ENCODE measurements at regions not wholly inside any gene's neighbourhood (a gene's known extent, or its start where the extent isn't known, plus 50 kb on each side); places are given as distances from the start of the nearest gene placed in this dataset.

GRCh38 chr4:17273047-17273446, 238.8 kb downstream of the QDPR start:
- intact Hi-C loops (cut with micrococcal nuclease): no loop called here
- POLR2A ChIA-PET (ENCODE audit: unreplicated experiment): no interaction called here
- BruUV-seq (replicated peaks): no TSS peak

GRCh38 chr4:17272154-17272553, 239.7 kb downstream of the QDPR start:
- Histone ChIP-seq H3K9me2 (replicated peaks; ENCODE audit: low read length) (no peaks in the 10 kb centered on the region), H3K9me3 (ENCODE audit: low read length) (no peaks in the 10 kb centered on the region), H3K27ac (ENCODE audit: low read length) (no peak overlapping the region), H3K4me1 (ENCODE audit: insufficient read depth, low read length) (no peaks in the 10 kb centered on the region), H3K4me3 (ENCODE audit: low read length) (no peak overlapping the region), H4K20me1 (ENCODE audit: low read length) (no peaks in the 10 kb centered on the region), H3K4me2 (ENCODE audit: low read length) (no peak overlapping the region), H2AFZ (ENCODE audit: low read length) (no peak overlapping the region), H3K79me2 (ENCODE audit: low read length) (no peaks in the 10 kb centered on the region), H3K9ac (ENCODE audit: low read length) (no peak overlapping the region), H3F3A (ENCODE audit: low read length, unreplicated experiment) (no peaks in the 10 kb centered on the region), H3K27me3 (ENCODE audit: low read length) (no peaks in the 10 kb centered on the region), H3K36me3 (ENCODE audit: low read depth, low read length) (no peaks in the 10 kb centered on the region)
- DNase-seq (no peak), ATAC-seq (no peak)
- CTCF ChIA-PET: no interaction called here
- POLR2A ChIA-PET (ENCODE audit: unreplicated experiment): no interaction called here
- intact Hi-C loops (cut with micrococcal nuclease): no loop called here
- no peak for TF ChIP-seq EZH2 (IDR thresholded peaks at IDR 0.05; ENCODE audit: low read length, unreplicated experiment)
- TF ChIP-seq CTCF (conservative IDR thresholded peaks at IDR 0.05; ENCODE audit: low read depth, low read length): no peak
- TF ChIP-seq EZH2phosphoT487 (IDR thresholded peaks at IDR 0.05; ENCODE audit: borderline replicate concordance, low read length): no peak
- no TSS peak for BruUV-seq (replicated peaks)

More at GRCh38 chr4:17273047-17273446, 238.8 kb downstream of the QDPR start:
- Histone ChIP-seq H3K4me3 (ENCODE audit: low read length) (no peak overlapping the region), H3F3A (ENCODE audit: low read length, unreplicated experiment) (no peaks in the 10 kb centered on the region), H2AFZ (ENCODE audit: low read length) (no peak overlapping the region), H3K27me3 (ENCODE audit: low read length) (no peaks in the 10 kb centered on the region), H3K9ac (ENCODE audit: low read length) (no peak overlapping the region), H3K27ac (ENCODE audit: low read length) (no peak overlapping the region), H3K4me1 (ENCODE audit: insufficient read depth, low read length) (no peaks in the 10 kb centered on the region), H3K9me2 (replicated peaks; ENCODE audit: low read length) (no peaks in the 10 kb centered on the region), H3K9me3 (ENCODE audit: low read length) (no peaks in the 10 kb centered on the region), H4K20me1 (ENCODE audit: low read length) (no peaks in the 10 kb centered on the region), H3K79me2 (ENCODE audit: low read length) (no peaks in the 10 kb centered on the region), H3K36me3 (ENCODE audit: low read depth, low read length) (no peaks in the 10 kb centered on the region), H3K4me2 (ENCODE audit: low read length) (no peak overlapping the region)
- CTCF ChIA-PET: no interaction called here
- ATAC-seq (no peak), DNase-seq (no peak)
- TF ChIP-seq CTCF (conservative IDR thresholded peaks at IDR 0.05; ENCODE audit: low read depth, low read length) (no peak), EZH2phosphoT487 (IDR thresholded peaks at IDR 0.05; ENCODE audit: borderline replicate concordance, low read length) (no peak), EZH2 (IDR thresholded peaks at IDR 0.05; ENCODE audit: low read length, unreplicated experiment) (no peak)

GRCh38 chr4:17265653-17266052, 246.2 kb downstream of the QDPR start:
- DNase-seq: no peak
- Histone ChIP-seq H4K20me1 (ENCODE audit: low read length) (no peaks in the 10 kb centered on the region), H3K36me3 (ENCODE audit: low read depth, low read length) (no peaks in the 10 kb centered on the region), H3K27ac (ENCODE audit: low read length) (no peak overlapping the region), H3K4me3 (ENCODE audit: low read length) (no peak overlapping the region), H3K9me3 (ENCODE audit: low read length) (no peaks in the 10 kb centered on the region), H2AFZ (ENCODE audit: low read length) (no peak overlapping the region), H3K27me3 (ENCODE audit: low read length) (no peaks in the 10 kb centered on the region), H3K9me2 (replicated peaks; ENCODE audit: low read length) (no peaks in the 10 kb centered on the region), H3K4me2 (ENCODE audit: low read length) (no peak overlapping the region), H3K4me1 (ENCODE audit: insufficient read depth, low read length) (no peaks in the 10 kb centered on the region), H3K9ac (ENCODE audit: low read length) (no peak overlapping the region), H3F3A (ENCODE audit: low read length, unreplicated experiment) (no peaks in the 10 kb centered on the region), H3K79me2 (ENCODE audit: low read length) (no peaks in the 10 kb centered on the region)
- intact Hi-C loops (cut with micrococcal nuclease): no loop called here
- no TSS peak for BruUV-seq (replicated peaks)
- TF ChIP-seq EZH2phosphoT487 (IDR thresholded peaks at IDR 0.05; ENCODE audit: borderline replicate concordance, low read length) (no peak), EZH2 (IDR thresholded peaks at IDR 0.05; ENCODE audit: low read length, unreplicated experiment) (no peak), CTCF (conservative IDR thresholded peaks at IDR 0.05; ENCODE audit: low read depth, low read length) (no peak)
- no peak for ATAC-seq
- ChIA-PET POLR2A (ENCODE audit: unreplicated experiment) (no interaction called here), CTCF (no interaction called here)
